ENCODE measurements at regions not wholly inside any gene's neighbourhood (a gene's known extent, or its start where the extent isn't known, plus 50 kb on each side); places are given as distances from the start of the nearest gene placed in this dataset.
"Not testable (repeated sequence)": the region's sequence is repeated elsewhere in the genome, so short reads cannot be mapped to it uniquely, and the experiment has no call there.

- no peak for DNase-seq
Measured at GRCh38 chr16:6714510-6714909, 618.1 kb upstream of the RBFOX1 start.

GRCh38 chr16:6709736-6710135 lies 622.9 kb upstream of the RBFOX1 start:
- DNase-seq = no peak

- DNase-seq = no peak
Measured at GRCh38 chr16:6708576-6709215, 623.9 kb upstream of the RBFOX1 start.

GRCh38 chr16:6704306-6704930 lies 628.2 kb upstream of the RBFOX1 start:
- DNase-seq = peak; percentile 16

- DNase-seq = no peak
Measured at GRCh38 chr16:6701096-6701495, 631.5 kb upstream of the RBFOX1 start.

- DNase-seq = no peak
Measured at GRCh38 chr16:6698548-6698947, 634.1 kb upstream of the RBFOX1 start.

- no peak for DNase-seq
Measured at GRCh38 chr16:6695666-6696065, 637.0 kb upstream of the RBFOX1 start.

GRCh38 chr16:6694636-6695035 lies 638.0 kb upstream of the RBFOX1 start:
- no peak for DNase-seq

GRCh38 chr16:6693418-6693817 lies 639.2 kb upstream of the RBFOX1 start:
- DNase-seq = not testable (repeated sequence)

- no peak for DNase-seq
Measured at GRCh38 chr16:6692874-6693273, 639.8 kb upstream of the RBFOX1 start.

GRCh38 chr16:6690741-6691140 lies 641.9 kb upstream of the RBFOX1 start:
- no peak for DNase-seq

- no peak for DNase-seq
Measured at GRCh38 chr16:6689643-6690042, 643.0 kb upstream of the RBFOX1 start.

- no peak for DNase-seq
Measured at GRCh38 chr16:6687593-6687992, 645.1 kb upstream of the RBFOX1 start.

- DNase-seq = no peak
Measured at GRCh38 chr16:6684076-6684673, 648.5 kb upstream of the RBFOX1 start.

GRCh38 chr16:6682142-6682811 lies 650.4 kb upstream of the RBFOX1 start:
- peak; percentile 18 for DNase-seq

GRCh38 chr16:6678586-6678985 lies 654.1 kb upstream of the RBFOX1 start:
- no peak for DNase-seq

GRCh38 chr16:6674071-6674470 lies 658.6 kb upstream of the RBFOX1 start:
- no peak for DNase-seq

- no peak for DNase-seq
Measured at GRCh38 chr16:6672507-6672906, 660.1 kb upstream of the RBFOX1 start.

- DNase-seq = no peak
Measured at GRCh38 chr16:6667393-6667792, 665.3 kb upstream of the RBFOX1 start.

- no peak for DNase-seq
Measured at GRCh38 chr16:6665126-6665525, 667.5 kb upstream of the RBFOX1 start.

- no peak for DNase-seq
Measured at GRCh38 chr16:6663668-6664067, 669.0 kb upstream of the RBFOX1 start.

- DNase-seq = no peak
Measured at GRCh38 chr16:6656760-6657159, 675.9 kb upstream of the RBFOX1 start.

- DNase-seq = no peak
Measured at GRCh38 chr16:6646891-6647290, 685.8 kb upstream of the RBFOX1 start.
